HCT116 (cell line): ENCODE measurements at regions not wholly inside any gene's neighbourhood (a gene's known extent, or its start where the extent isn't known, plus 50 kb on each side); places are given as distances from the start of the nearest gene placed in this dataset.

Experiments used
- ATAC-seq: fragments of 200-7000 bp; cut with Tn5 transposase; 2 replicates; pipeline ENCODE4 v1.9.1; 2020; ENCODE audit warnings: mild to moderate bottlenecking, moderate library complexity
- BruUV-seq: library from RNA; stranded (reverse); fragments of 400-500 nt; replicated peaks from 2 replicates; lab custom pipeline; 2021; lab: Mats Ljungman, UMichigan
- CTCF ChIA-PET: fragments of 300-600 bp; sonication (Branson Sonifier 250); formaldehyde crosslinking; loops from one replicate; lab custom pipeline; 2021; ENCODE audit warnings: antibody characterized with exemption; lab: Charles Lee
- POLR2A ChIA-PET: fragments of 300-600, 350-600 bp; sonication (Branson Sonifier 250); formaldehyde crosslinking; loops from one replicate; lab custom pipeline; 2021; ENCODE audit warnings: antibody characterized with exemption; lab: Charles Lee
- RAD21 ChIA-PET, 2 experiments: fragments of 300-600 bp; sonication (Branson Sonifier 250); formaldehyde crosslinking; loops; one replicate each; lab custom pipeline; 2023; ENCODE audit warnings: low total read pairs in 2 of 2; ENCODE audit not compliant: uncharacterized antibody in 2 of 2, unreplicated experiment in 2 of 2, low non-redundant PET in 1 of 2; lab: Charles Lee
- DNase-seq: peaks from one replicate; pipeline ENCODE4 v3.0.0-alpha.2; 2010; ENCODE audit warnings: low read depth, low spot score
- H2AFZ ChIP-seq: fragments of 200-600 bp; shearing (Covaris generic), sonication (generic); 2 replicates; pipeline ENCODE4 v1.6.1; 2017; ENCODE audit warnings: low read depth, mixed run types, mixed read lengths, antibody characterized with exemption, low read length; ENCODE audit not compliant: poor library complexity, severe bottlenecking
- H3K27ac ChIP-seq: 2 replicates; pipeline ENCODE4 v1.5.1; 2012; ENCODE audit warnings: low read depth, low read length
- H3K27me3 ChIP-seq: fragments of 200-600 bp; sonication (generic); 2 replicates; pipeline ENCODE4 v1.6.1; 2016; ENCODE audit warnings: mixed run types, low read length, mixed read lengths; ENCODE audit not compliant: insufficient read depth
- H3K36me3 ChIP-seq, 2 experiments: fragments of 200-500 bp in 1 of 2; fragments of 200-600 bp in 1 of 2; sonication (Bioruptor generic) in 1 of 2; sonication (generic) in 1 of 2; 2 replicates each; pipeline versions ENCODE4 v1.5.1 to v1.6.1; 2014 to 2016; ENCODE audit warnings: low read length in 2 of 2, inconsistent platforms in 1 of 2, mixed read lengths in 1 of 2, mixed run types in 1 of 2; ENCODE audit not compliant: insufficient read depth in 2 of 2, control insufficient read depth in 1 of 2
- H3K4me1 ChIP-seq, 2 experiments: fragments of 200-600 bp in 1 of 2; sonication (generic) in 1 of 2; 2 replicates each; pipeline versions ENCODE4 v1.5.1 to v1.6.1; 2012 to 2017; ENCODE audit warnings: low read length in 2 of 2, inconsistent platforms in 1 of 2, mild to moderate bottlenecking in 1 of 2, mixed read lengths in 1 of 2, mixed run types in 1 of 2, moderate library complexity in 1 of 2; ENCODE audit not compliant: insufficient read depth in 2 of 2, control insufficient read depth in 1 of 2
- H3K4me2 ChIP-seq: fragments of 200-600 bp; sonication (generic); 2 replicates; pipeline ENCODE4 v1.6.1; 2017; ENCODE audit warnings: mixed run types, low read length, mixed read lengths
- H3K4me3 ChIP-seq, 2 experiments: fragments of 200-600 bp in 1 of 2; sonication (generic) in 1 of 2; replicated peaks in 1 of 2; 2 replicates each; pipeline ENCODE4 v1.5.1; 2011 to 2016; ENCODE audit warnings: low read length in 2 of 2, control low read depth in 1 of 2, low read depth in 1 of 2, mild to moderate bottlenecking in 1 of 2, mixed read lengths in 1 of 2, mixed run types in 1 of 2
- H3K79me2 ChIP-seq: fragments of 200-600 bp; sonication (generic); 2 replicates; pipeline ENCODE4 v1.6.1; 2017; ENCODE audit warnings: mild to moderate bottlenecking, mixed run types, low read length, moderate library complexity, mixed read lengths; ENCODE audit not compliant: insufficient read depth
- H3K9ac ChIP-seq: fragments of 200-600 bp; sonication (generic); 2 replicates; pipeline ENCODE4 v1.6.1; 2016; ENCODE audit warnings: low read length, mixed read lengths
- H3K9me2 ChIP-seq: fragments of 200-600 bp; sonication (generic), shearing (Covaris generic); 2 replicates; pipeline ENCODE4 v1.6.1; 2017; ENCODE audit warnings: mixed run types, mild to moderate bottlenecking, moderate library complexity; ENCODE audit not compliant: insufficient read depth
- H3K9me3 ChIP-seq, 2 experiments: fragments of 200-500 bp in 1 of 2; fragments of 200-600 bp in 1 of 2; sonication (Bioruptor generic) in 1 of 2; sonication (generic) in 1 of 2; 2 replicates each; pipeline ENCODE4 v1.6.1; 2014 to 2017; ENCODE audit warnings: low read length in 2 of 2, mixed read lengths in 2 of 2, inconsistent platforms in 1 of 2, low read depth in 1 of 2, mild to moderate bottlenecking in 1 of 2, mixed run types in 1 of 2, moderate library complexity in 1 of 2; ENCODE audit not compliant: control insufficient read depth in 1 of 2, insufficient read depth in 1 of 2
- H4K20me1 ChIP-seq: fragments of 200-600 bp; sonication (generic), shearing (Covaris generic); 2 replicates; pipeline ENCODE4 v1.6.1; 2017; ENCODE audit warnings: mixed run types, mild to moderate bottlenecking, moderate library complexity; ENCODE audit not compliant: insufficient read depth
- CEBPB ChIP-seq: IDR thresholded peaks from 2 replicates; pipeline ENCODE4 v1.6.1; 2012; ENCODE audit warnings: low read depth
- JUND ChIP-seq: IDR thresholded peaks from 2 replicates; pipeline ENCODE4 v1.6.1; 2012
- SIN3A ChIP-seq: IDR thresholded peaks from 2 replicates; pipeline ENCODE4 v1.6.1; 2012; ENCODE audit warnings: low read depth
- YY1 ChIP-seq: IDR thresholded peaks from 2 replicates; pipeline ENCODE4 v1.6.1; 2011; ENCODE audit warnings: low read length, low read depth, moderate library complexity, mild to moderate bottlenecking; ENCODE audit not compliant: insufficient replicate concordance; ENCODE audit errors: extremely low read depth
- ZNF274 ChIP-seq: fragments of 200-500 bp; sonication (Bioruptor generic); IDR thresholded peaks from 2 replicates; pipeline ENCODE4 v1.6.1; 2014; ENCODE audit warnings: mild to moderate bottlenecking, low read depth, low read length, inconsistent platforms
- intact Hi-C: fragments of 100-400 bp; cut with micrococcal nuclease; formaldehyde crosslinking; loops from 2 replicates; pipeline ENCODE4 v1.10.0; 2022
- TF ChIP-seq, protein P1 (sequence below): IDR thresholded peaks from 2 replicates; pipeline ENCODE4 v1.6.1; 2012; ENCODE audit warnings: low read depth
- TF ChIP-seq, protein P2 (sequence below), 3 experiments: fragments of 200-600 bp in 1 of 3; sonication (generic) in 1 of 3; IDR thresholded peaks in 2 of 3; conservative IDR thresholded peaks in 1 of 3; 2 replicates each; pipeline ENCODE4 v1.5.1; 2012 to 2017; ENCODE audit warnings: low read depth in 2 of 3, low read length in 2 of 3, antibody characterized with exemption in 1 of 3, borderline replicate concordance in 1 of 3, control low read depth in 1 of 3, mild to moderate bottlenecking in 1 of 3, mixed read lengths in 1 of 3, mixed run types in 1 of 3, moderate library complexity in 1 of 3; ENCODE audit not compliant: insufficient read depth in 1 of 3

DNA sequence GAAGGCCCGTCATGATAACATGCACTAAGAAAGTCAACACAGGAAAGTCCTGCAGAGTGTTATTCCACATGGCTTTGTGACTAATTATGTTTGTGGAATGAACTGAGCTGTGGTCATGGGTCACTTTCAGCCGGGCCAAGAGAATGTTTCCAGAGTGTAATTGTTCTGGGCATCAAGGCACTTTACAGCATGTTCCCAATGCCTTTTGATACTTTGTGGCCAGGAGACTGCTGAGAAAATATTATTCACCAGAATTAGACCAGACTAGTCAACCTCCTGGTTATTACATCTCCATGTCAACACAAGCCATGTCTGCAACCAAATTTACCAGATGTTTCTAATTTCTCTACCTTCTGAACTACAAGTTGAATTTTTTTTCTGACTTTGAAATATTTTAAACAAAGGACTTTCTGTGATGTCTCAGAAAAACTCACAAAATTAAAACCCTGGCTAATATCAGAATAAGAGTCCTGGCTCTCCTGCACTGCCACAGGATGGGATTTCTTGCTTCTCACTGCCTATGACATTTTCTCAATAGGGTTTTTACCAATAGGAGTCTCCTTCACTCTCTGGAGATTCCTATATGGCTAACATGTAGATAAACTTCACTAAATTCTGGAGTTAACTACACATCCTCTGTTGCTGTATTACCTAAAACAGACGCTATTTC lies 90.6 kb upstream of the WDR75 start:
- intact Hi-C loops: no loop called here
- Histone ChIP-seq H3K4me2 (no peak overlapping the region), H3K9ac (no peak overlapping the region), H4K20me1 (no peaks in the 10 kb centered on the region), H3K27me3 (no peaks in the 10 kb centered on the region), H2AFZ (peak overlapping the region; percentile 17), H3K36me3 (no peaks in the 10 kb centered on the region), H3K9me2 (no peaks in the 10 kb centered on the region), H3K4me1 (peaks cover 3 to 14% of the 10 kb centered on the region in 2 experiments; a peak in 2 of 4 replicates), H3K79me2 (no peaks in the 10 kb centered on the region), H3K27ac (no peak overlapping the region), H3K4me3 (no peak overlapping the region), H3K9me3 (no peaks in the 10 kb centered on the region)
- ATAC-seq: no peak
- RAD21 ChIA-PET: no interaction called here
- TF ChIP-seq, protein P1, sequence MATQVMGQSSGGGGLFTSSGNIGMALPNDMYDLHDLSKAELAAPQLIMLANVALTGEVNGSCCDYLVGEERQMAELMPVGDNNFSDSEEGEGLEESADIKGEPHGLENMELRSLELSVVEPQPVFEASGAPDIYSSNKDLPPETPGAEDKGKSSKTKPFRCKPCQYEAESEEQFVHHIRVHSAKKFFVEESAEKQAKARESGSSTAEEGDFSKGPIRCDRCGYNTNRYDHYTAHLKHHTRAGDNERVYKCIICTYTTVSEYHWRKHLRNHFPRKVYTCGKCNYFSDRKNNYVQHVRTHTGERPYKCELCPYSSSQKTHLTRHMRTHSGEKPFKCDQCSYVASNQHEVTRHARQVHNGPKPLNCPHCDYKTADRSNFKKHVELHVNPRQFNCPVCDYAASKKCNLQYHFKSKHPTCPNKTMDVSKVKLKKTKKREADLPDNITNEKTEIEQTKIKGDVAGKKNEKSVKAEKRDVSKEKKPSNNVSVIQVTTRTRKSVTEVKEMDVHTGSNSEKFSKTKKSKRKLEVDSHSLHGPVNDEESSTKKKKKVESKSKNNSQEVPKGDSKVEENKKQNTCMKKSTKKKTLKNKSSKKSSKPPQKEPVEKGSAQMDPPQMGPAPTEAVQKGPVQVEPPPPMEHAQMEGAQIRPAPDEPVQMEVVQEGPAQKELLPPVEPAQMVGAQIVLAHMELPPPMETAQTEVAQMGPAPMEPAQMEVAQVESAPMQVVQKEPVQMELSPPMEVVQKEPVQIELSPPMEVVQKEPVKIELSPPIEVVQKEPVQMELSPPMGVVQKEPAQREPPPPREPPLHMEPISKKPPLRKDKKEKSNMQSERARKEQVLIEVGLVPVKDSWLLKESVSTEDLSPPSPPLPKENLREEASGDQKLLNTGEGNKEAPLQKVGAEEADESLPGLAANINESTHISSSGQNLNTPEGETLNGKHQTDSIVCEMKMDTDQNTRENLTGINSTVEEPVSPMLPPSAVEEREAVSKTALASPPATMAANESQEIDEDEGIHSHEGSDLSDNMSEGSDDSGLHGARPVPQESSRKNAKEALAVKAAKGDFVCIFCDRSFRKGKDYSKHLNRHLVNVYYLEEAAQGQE: no peak
- TF ChIP-seq CEBPB: no peak
- TF ChIP-seq JUND: no peak
- no peak for TF ChIP-seq SIN3A
- TF ChIP-seq, protein P2, sequence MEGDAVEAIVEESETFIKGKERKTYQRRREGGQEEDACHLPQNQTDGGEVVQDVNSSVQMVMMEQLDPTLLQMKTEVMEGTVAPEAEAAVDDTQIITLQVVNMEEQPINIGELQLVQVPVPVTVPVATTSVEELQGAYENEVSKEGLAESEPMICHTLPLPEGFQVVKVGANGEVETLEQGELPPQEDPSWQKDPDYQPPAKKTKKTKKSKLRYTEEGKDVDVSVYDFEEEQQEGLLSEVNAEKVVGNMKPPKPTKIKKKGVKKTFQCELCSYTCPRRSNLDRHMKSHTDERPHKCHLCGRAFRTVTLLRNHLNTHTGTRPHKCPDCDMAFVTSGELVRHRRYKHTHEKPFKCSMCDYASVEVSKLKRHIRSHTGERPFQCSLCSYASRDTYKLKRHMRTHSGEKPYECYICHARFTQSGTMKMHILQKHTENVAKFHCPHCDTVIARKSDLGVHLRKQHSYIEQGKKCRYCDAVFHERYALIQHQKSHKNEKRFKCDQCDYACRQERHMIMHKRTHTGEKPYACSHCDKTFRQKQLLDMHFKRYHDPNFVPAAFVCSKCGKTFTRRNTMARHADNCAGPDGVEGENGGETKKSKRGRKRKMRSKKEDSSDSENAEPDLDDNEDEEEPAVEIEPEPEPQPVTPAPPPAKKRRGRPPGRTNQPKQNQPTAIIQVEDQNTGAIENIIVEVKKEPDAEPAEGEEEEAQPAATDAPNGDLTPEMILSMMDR (IDR thresholded peaks at IDR 0.05 in 2 of 3, conservative IDR thresholded peaks at IDR 0.05 in 1 of 3; ENCODE audit: borderline replicate concordance in 1 of 3, insufficient read depth in 1 of 3, low read depth in 2 of 3, low read length in 2 of 3): no peak
- TF ChIP-seq ZNF274: no peak
- no peak for TF ChIP-seq YY1
- DNase-seq: no peak
- CTCF ChIA-PET: no interaction called here
- POLR2A ChIA-PET: no interaction called here
- no TSS peak for BruUV-seq
